ENCODE measurements at regions not wholly inside any gene's neighbourhood (a gene's known extent, or its start where the extent isn't known, plus 50 kb on each side); places are given as distances from the start of the nearest gene placed in this dataset.
A peak's percentile ranks its signal among the peaks of the same experiment; 100 is the strongest.
"Not testable (repeated sequence)": the region's sequence is repeated elsewhere in the genome, so short reads cannot be mapped to it uniquely, and the experiment has no call there.

DNA sequence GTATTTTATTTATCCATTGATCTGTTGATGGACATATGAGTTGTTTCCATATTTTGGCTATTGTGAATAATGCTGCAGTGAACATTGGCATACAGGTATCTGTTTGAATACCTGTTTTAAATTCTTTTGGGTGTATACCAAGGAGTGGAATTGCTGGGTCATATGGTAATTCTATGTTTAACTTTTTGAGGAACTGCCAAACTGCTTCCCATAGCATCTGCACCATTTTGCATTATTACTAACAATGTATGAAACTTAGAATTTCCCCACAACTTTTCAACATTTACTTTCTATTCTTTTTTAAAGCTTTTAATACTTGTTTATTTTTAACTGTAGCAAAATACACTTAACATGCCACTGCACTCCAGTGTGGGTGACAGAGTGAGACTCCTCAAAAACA is 57.0 kb upstream of the MSN start:
- DNase-seq (ENCODE audit: low spot score), result no peak

DNA sequence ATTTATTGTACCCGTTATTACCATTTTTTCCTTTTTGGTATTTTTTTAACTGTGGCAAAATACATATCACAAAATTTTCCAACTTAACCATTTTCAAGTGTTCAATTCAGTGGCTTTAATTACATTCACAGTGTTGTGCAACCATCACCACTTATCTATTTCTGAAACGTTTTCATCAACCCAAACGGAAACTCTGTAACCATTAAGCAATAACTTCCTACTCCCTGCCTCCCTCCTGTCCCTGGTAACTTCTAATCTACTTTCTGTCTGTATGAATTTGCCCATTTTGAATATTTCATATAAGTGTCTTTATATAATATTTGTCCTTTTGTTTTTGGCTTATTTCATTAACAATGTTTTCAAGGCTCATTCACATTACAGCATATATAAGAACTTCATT is 57.4 kb upstream of the MSN start:
- DNase-seq (ENCODE audit: low spot score), result no peak

- no peak for DNase-seq (ENCODE audit: low spot score)
Measured at GRCh38 chrX:65609237-65609636, 58.2 kb upstream of the MSN start.

DNA sequence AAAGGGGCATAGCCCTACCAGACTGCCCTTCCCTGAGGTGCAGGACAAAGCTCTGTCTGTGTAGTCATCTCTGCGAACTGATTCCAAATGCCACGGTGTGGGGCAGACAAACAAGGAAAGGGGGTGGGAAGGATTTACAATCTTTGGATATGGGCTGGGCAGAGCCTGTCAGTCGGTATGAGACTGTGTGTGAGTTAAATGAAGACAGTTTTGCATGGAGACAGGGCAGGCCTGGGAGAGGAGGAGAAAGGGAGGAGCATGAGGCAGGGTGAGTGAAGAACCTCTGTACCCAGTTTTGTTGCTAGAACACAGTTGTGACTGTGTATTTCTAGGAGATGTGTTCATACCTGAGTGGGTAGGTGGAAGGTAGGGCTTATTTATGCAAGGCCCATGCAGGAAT is 59.4 kb upstream of the MSN start:
- no peak for DNase-seq (ENCODE audit: low spot score)

DNA sequence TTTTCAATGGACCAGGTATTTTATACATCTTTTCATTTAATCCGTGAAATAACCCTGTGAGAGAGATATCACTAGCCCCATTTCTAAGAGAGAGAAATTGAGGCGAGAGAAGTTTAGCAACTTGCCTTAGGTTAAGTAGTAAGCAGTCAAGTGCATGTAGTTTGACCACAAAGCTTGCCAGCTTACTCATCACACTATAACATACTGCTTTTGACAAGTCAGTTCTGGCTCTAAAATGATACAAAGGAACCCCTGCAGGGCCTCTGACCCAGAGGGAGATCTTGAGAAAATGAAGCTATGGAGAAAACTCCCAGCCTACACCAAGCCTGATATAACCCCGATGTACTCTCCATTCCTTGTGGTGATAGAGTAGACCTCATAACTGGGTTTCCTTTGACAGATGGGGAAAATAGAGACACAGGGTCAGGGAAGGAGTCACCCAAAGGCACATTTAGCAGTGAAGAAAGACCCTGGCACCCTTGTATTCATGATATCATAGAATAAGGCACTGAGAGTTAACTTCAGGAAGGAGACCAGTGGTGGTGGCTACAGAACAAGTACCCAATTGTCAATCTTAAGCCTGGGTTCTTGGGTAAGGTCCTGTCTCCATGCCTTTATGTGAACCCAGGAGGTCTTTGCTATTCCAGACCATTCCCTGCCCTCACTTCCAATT is 60.2 kb upstream of the MSN start:
- no peak for DNase-seq (ENCODE audit: low spot score)

GRCh38 chrX:65602221-65602560 is 65.3 kb upstream of the MSN start:
- no peak for DNase-seq (ENCODE audit: low spot score)

- DNase-seq (ENCODE audit: low spot score), result peak; percentile 69
Measured at GRCh38 chrX:65601530-65602220, 65.8 kb upstream of the MSN start.

- no peak for DNase-seq (ENCODE audit: low spot score)
Measured at GRCh38 chrX:65601126-65601525, 66.3 kb upstream of the MSN start.

GRCh38 chrX:65600106-65600505 is 65.5 kb upstream of the LAS1L start:
- DNase-seq (ENCODE audit: low spot score), result no peak

DNA sequence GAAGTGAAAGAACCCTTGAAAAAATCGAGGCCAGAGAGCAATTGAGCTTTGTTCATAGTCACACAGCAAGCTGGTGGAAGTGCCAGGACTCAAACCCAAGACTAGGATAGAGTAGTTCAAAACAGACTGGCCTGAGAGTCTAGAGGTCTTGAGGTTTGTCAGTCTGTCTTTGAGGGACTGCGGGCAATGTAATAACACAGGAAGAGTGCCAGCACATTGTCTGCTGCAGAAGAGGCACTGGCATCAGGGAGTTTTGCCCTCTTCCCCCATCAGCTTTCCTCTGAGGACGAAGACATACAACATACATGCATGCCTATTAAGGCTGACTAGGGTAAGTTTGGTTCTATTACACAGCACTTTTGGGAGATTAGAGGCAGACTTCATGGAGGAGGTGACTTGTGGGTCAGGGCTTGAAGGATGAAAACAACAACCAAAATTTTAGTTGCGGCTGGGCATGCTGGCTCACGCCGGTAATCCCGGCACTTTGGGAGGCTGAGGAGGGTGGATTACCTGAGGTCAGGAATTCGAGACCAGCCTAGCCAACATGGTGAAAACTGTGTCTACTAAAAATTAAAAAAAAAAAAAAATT is 64.1 kb upstream of the LAS1L start:
- no peak for DNase-seq (ENCODE audit: low spot score)

DNA sequence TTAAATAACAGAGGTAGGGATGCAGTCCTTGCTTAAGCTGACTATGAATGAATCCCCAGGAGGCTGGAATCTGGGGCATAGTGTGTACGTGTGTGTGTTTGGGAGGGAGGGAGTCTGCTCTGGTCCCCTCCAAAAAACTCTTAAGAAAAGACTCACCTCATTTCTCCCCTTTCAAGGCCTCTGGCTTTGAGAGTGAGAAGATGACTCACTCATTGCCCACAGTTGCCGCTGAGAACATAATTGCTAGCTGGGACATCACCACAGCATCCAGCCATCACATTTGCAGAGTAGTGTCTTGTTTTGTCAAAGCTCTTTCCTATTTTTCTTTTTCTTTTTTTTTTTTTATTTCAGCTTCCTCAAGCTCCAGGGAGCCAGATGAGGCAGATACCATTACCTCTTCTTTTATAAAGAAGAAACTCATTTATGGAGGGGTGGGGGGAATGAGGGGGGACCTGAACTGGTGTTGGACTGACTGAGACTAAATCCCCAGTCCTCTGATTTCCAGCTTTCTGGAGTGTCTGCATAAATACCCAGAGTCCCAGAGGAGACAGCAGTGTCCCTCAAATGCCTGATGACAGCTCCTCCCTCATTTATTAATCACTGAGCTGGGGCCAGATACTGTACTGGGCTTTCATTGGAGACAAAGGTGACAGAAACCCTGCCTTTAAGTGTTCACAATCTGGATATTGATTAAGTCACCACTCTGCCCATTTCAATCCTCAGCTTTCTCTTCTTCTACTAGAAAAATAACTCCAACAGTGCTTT is 61.9 kb upstream of the LAS1L start:
- peak; percentile 36 for DNase-seq (ENCODE audit: low spot score)

DNA sequence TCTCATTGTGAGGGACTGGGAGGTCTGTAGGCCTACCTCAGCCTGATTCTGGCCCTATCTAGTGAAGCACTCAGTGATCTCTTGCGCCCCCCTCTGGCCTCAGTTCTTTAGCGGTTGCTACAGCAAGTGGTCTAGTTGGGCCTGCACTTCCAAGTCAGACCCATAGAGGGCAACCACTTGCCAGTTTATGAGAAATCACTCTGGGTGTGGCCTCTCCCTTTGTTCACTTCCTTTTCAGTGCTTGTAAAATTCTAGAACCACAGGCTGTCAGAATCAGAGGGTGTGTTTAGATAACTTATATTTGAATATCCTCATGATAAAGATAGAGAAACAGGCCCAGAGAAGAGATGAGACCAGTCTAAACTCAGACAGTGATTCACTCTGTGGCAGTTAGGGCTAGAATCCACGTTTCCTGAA is 60.9 kb upstream of the LAS1L start:
- DNase-seq (ENCODE audit: low spot score), result peak; percentile 73

GRCh38 chrX:65591206-65591605 is 56.6 kb upstream of the LAS1L start:
- DNase-seq (ENCODE audit: low spot score), result no peak

DNA sequence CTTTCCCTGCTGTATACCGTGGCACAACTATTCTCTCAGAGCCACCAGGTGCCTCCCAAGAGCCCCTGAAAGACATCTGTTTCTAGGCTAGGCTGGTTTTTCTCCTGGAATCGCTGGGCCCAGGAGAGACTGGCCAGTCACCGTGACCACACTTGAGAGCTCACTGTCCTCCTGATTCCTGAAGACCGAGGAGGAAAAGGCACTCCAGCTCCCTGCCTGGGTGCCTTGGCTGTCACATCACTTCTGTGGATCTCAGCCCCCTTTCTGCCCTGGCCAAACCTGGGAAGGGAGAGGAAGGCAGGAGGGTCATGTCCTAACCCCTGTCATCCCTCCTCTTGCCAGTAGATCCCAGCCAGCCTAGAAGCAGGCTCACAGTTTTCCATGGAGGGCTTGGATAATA is 54.7 kb upstream of the LAS1L start:
- no peak for DNase-seq (ENCODE audit: low spot score)

- DNase-seq (ENCODE audit: low spot score), result no peak
Measured at GRCh38 chrX:65588795-65589194, 54.2 kb upstream of the LAS1L start.

GRCh38 chrX:65587616-65588526 is 53.3 kb upstream of the LAS1L start:
- peak; percentile 61 for DNase-seq (ENCODE audit: low spot score)

DNA sequence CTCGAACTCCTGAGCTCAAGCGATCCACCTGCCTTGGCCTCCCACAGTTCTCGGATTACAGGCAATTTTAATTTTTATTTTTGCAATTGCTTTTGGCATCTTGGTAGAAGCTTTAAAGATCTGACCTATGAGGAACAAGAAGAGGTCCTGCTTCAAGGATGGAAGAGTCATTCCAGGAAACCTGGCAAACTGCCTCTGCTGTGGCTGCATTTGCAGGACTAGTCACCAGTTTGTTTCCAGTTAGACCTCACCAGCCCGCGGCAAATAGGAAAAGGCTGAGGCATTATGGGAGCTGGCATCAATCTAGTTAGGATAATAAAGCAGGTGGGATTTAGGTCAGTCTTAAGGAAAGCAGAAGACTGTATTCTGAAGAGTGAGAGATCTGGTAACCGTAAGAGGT is 51.9 kb upstream of the LAS1L start:
- peak; percentile 53 for DNase-seq (ENCODE audit: low spot score)

- DNase-seq (ENCODE audit: low spot score), result not testable (repeated sequence)
Measured at GRCh38 chrX:65585226-65585625, 50.6 kb upstream of the LAS1L start.

All from AG20443 (cell line).